Smooth muscle cell (in vitro differentiated cells): ENCODE measurements at regions not wholly inside any gene's neighbourhood (a gene's known extent, or its start where the extent isn't known, plus 50 kb on each side); places are given as distances from the start of the nearest gene placed in this dataset.
"Not testable (repeated sequence)": the region's sequence is repeated elsewhere in the genome, so short reads cannot be mapped to it uniquely, and the experiment has no call there.

Experiments used
- DNase-seq: peaks from one replicate; lab custom pipeline; 2025; ENCODE audit not compliant: unreplicated experiment; lab: John Stamatoyannopoulos, UW
- H2AFZ ChIP-seq: fragments of 200-600 bp; sonication (generic); 2 replicates; pipeline ENCODE4 v1.6.0; 2016; ENCODE audit warnings: antibody characterized with exemption, low read depth, mild to moderate bottlenecking
- H3F3A ChIP-seq: fragments of 200-600 bp; sonication (generic); 2 replicates; pipeline ENCODE4 v1.6.0; 2017; ENCODE audit warnings: antibody characterized with exemption, low read depth
- H3K27ac ChIP-seq: fragments of 200-600 bp; sonication (generic); 2 replicates; pipeline ENCODE4 v1.5.1; 2016; ENCODE audit warnings: low read depth, mild to moderate bottlenecking
- H3K27me3 ChIP-seq: fragments of 200-600 bp; sonication (generic); 2 replicates; pipeline ENCODE4 v1.6.1; 2016; ENCODE audit warnings: low read depth, mild to moderate bottlenecking
- H3K36me3 ChIP-seq: fragments of 200-600 bp; sonication (generic); 2 replicates; pipeline ENCODE4 v1.5.1; 2016; ENCODE audit warnings: low read depth
- H3K4me1 ChIP-seq: fragments of 200-600 bp; sonication (generic); 2 replicates; pipeline ENCODE4 v1.5.1; 2016; ENCODE audit warnings: low read depth
- H3K4me2 ChIP-seq: fragments of 200-600 bp; sonication (generic); 2 replicates; pipeline ENCODE4 v1.6.0; 2016; ENCODE audit warnings: mild to moderate bottlenecking
- H3K4me3 ChIP-seq: fragments of 200-600 bp; sonication (generic); 2 replicates; pipeline ENCODE4 v1.5.1; 2016; ENCODE audit warnings: mild to moderate bottlenecking
- H3K79me2 ChIP-seq: fragments of 200-600 bp; sonication (generic); 2 replicates; pipeline ENCODE4 v1.6.0; 2016; ENCODE audit warnings: low read depth, mild to moderate bottlenecking
- H3K9ac ChIP-seq: fragments of 200-600 bp; sonication (generic); 2 replicates; pipeline ENCODE4 v1.6.0; 2016; ENCODE audit warnings: low read depth
- H3K9me3 ChIP-seq: fragments of 200-600 bp; sonication (generic); replicated peaks from 2 replicates; pipeline ENCODE4 v1.5.1; 2016; ENCODE audit warnings: low read depth
- H4K20me1 ChIP-seq: fragments of 200-600 bp; sonication (generic); 2 replicates; pipeline ENCODE4 v1.6.0; 2016; ENCODE audit warnings: low read depth
- WGBS: methylation state at CpG from one replicate; pipeline ENCODE4 v1.1.7; 2016; ENCODE audit warnings: low lambda C conversion rate; 5-methylcytosine and 5-hydroxymethylcytosine counted together
- TF ChIP-seq, protein P1 (sequence below): fragments of 200-600 bp; sonication (generic); IDR thresholded peaks from 2 replicates; pipeline ENCODE4 v1.5.1; 2017; ENCODE audit warnings: borderline replicate concordance, mild to moderate bottlenecking, antibody characterized with exemption; ENCODE audit not compliant: insufficient read depth, poor library complexity, severe bottlenecking

DNA sequence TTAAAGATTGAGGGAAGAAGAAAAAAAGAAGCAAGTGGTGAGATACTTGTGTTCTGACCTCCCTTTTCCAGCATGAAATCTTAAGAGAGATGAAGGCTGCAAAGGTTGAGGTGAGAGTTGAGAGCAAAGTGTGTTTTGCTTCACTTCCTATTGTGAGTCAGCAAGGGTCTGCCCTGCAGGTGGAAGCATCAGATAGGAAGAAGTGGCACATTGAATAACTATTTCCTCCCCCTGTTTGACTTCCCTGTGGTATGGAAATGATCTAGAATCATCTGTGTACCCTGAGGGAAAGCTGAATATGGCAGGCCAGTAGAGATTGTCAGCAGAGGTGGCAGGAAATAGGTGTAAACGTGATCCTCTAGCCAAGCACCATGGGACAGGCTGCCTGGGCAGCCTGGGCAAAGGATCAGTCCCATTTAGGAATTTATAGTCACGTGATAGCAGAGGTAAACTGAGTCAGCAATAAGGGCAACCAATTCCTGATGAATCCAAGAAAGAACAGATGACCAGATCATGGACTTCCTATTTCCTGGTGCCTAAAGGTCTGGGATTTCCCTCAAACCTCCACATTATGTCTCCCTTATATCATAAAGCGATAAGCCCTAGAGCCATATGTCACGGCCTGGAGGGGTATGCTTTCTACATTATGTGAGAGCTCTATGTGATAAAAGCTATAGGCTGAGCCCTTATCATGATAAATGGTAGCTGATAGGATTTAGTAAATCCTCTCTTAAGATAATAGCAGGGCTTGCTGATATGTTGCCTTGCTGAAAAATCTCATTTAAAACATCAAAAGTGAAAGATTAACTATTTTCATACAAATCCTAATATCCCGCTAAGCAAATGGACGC is 287.0 kb downstream of the MDFIC start:
- no peaks in the 10 kb centered on the region for H3K4me1 ChIP-seq
- no peak overlapping the region for H3K27ac ChIP-seq
- H3K36me3 ChIP-seq: no peaks in the 10 kb centered on the region
- H3K4me2 ChIP-seq: no peak overlapping the region
- no peaks in the 10 kb centered on the region for H3F3A ChIP-seq
- H3K9ac ChIP-seq: no peak overlapping the region
- H2AFZ ChIP-seq: peak overlapping the region; percentile 35
- no peaks in the 10 kb centered on the region for H3K79me2 ChIP-seq
- TF ChIP-seq, protein P1, sequence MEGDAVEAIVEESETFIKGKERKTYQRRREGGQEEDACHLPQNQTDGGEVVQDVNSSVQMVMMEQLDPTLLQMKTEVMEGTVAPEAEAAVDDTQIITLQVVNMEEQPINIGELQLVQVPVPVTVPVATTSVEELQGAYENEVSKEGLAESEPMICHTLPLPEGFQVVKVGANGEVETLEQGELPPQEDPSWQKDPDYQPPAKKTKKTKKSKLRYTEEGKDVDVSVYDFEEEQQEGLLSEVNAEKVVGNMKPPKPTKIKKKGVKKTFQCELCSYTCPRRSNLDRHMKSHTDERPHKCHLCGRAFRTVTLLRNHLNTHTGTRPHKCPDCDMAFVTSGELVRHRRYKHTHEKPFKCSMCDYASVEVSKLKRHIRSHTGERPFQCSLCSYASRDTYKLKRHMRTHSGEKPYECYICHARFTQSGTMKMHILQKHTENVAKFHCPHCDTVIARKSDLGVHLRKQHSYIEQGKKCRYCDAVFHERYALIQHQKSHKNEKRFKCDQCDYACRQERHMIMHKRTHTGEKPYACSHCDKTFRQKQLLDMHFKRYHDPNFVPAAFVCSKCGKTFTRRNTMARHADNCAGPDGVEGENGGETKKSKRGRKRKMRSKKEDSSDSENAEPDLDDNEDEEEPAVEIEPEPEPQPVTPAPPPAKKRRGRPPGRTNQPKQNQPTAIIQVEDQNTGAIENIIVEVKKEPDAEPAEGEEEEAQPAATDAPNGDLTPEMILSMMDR: no peak
- H3K4me3 ChIP-seq: no peak overlapping the region
- H3K27me3 ChIP-seq: no peaks in the 10 kb centered on the region
- DNase-seq: no peak
- H3K9me3 ChIP-seq: no peaks in the 10 kb centered on the region
- no peaks in the 10 kb centered on the region for H4K20me1 ChIP-seq
- WGBS: 36% methylated on average over 6 of the region's 6 CpGs

DNA sequence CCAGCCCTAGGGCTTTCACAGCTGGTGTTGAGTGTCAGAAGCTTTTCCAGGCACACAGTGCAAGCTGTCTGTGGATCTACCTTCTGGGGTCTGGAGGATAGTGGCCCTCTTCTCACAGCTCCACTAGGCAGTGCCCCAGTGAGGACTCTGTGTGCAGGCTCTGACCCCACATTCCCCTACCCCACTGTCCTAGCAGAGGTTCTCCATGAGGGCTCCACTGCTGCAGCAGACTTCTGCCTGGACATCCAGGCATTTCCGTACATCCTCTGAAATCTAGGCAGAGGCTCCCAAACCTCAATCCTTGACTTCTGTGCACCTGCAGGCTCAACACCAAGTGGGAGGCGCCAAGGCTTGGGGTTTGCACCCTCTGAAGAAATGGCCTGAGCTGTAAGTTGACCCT is 284.5 kb downstream of the MDFIC start:
- not testable (repeated sequence) for H3K27me3 ChIP-seq, H3K4me1 ChIP-seq, H3K79me2 ChIP-seq, H3K27ac ChIP-seq, H3K4me2 ChIP-seq, H3K9ac ChIP-seq, H3K36me3 ChIP-seq, H3K4me3 ChIP-seq, H2AFZ ChIP-seq, H3K9me3 ChIP-seq, H4K20me1 ChIP-seq, H3F3A ChIP-seq, DNase-seq
- 90% methylated on average over 2 of the region's 2 CpGs for WGBS

DNA sequence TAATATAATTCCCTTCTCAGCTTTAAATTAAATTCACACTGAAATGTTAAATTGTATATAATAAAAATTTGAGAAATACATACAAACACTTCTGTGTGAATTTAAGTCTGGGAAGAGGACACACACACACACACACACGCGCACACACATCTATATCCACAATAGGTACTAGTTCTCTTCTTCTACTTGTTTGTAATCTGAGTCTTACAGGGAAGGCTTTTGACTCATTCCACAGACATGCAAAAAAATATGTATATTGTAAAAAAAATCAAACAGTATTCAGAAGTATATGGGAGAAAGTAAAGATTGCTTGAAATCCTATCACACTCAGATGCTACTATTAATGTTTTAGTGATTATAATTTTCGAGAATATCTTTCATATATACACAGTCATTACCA is 276.2 kb downstream of the MDFIC start:
- Histone ChIP-seq H3K4me1 (no peaks in the 10 kb centered on the region), H3K79me2 (no peaks in the 10 kb centered on the region), H3K4me2 (no peak overlapping the region), H3K36me3 (no peaks in the 10 kb centered on the region), H2AFZ (peak overlapping the region; percentile 58), H3K9ac (no peak overlapping the region), H3K27me3 (no peaks in the 10 kb centered on the region), H3K9me3 (no peaks in the 10 kb centered on the region), H3K4me3 (no peak overlapping the region), H3F3A (no peaks in the 10 kb centered on the region), H3K27ac (no peak overlapping the region), H4K20me1 (no peaks in the 10 kb centered on the region)
- no peak for DNase-seq
- 95% methylated on average over 3 of the region's 3 CpGs for WGBS
- TF ChIP-seq, protein P1: no peak

- Histone ChIP-seq H3K79me2 (no peaks in the 10 kb centered on the region), H3K9ac (no peak overlapping the region), H3K4me1 (no peaks in the 10 kb centered on the region), H3K4me2 (no peak overlapping the region), H3K4me3 (no peak overlapping the region), H3K9me3 (no peaks in the 10 kb centered on the region), H2AFZ (no peak overlapping the region), H3F3A (no peaks in the 10 kb centered on the region), H3K27me3 (no peaks in the 10 kb centered on the region), H4K20me1 (no peaks in the 10 kb centered on the region), H3K27ac (no peak overlapping the region), H3K36me3 (no peaks in the 10 kb centered on the region)
- WGBS: 100% methylated on average over 2 of the region's 2 CpGs
- TF ChIP-seq, protein P1: no peak
- DNase-seq: no peak
These were observed 273.3 kb downstream of the MDFIC start for GRCh38 chr7:115195208-115195607.
